Endothelial cell of umbilical vein (primary cell): ENCODE measurements at regions not wholly inside any gene's neighbourhood (a gene's known extent, or its start where the extent isn't known, plus 50 kb on each side); places are given as distances from the start of the nearest gene placed in this dataset.

Experiments
- BruUV-seq: library from RNA; stranded (reverse); fragments of 400-500 nt; replicated peaks from 2 replicates; lab custom pipeline; 2021; lab: Mats Ljungman, UMichigan
- CTCF ChIA-PET: fragments of 300-600, 350-600 bp; sonication (Branson Sonifier 250); formaldehyde crosslinking; loops from one replicate; lab custom pipeline; 2021; ENCODE audit warnings: antibody characterized with exemption, inconsistent platforms; lab: Charles Lee
- POLR2A ChIA-PET: fragments of 300-600, 350-600 bp; sonication (Branson Sonifier 250); formaldehyde crosslinking; loops from one replicate; lab custom pipeline; 2021; ENCODE audit warnings: antibody characterized with exemption, inconsistent platforms; lab: Charles Lee
- DNase-seq: peaks from one replicate; pipeline ENCODE4 v3.0.0-alpha.2; 2011; ENCODE audit warnings: low read depth, low spot score
- FAIRE-seq: peaks from 2 replicates; lab custom pipeline; 2011; peaks lifted over from hg19 to GRCh38; lab: Jason Lieb, UNC
- H2AFZ ChIP-seq: 2 replicates; pipeline ENCODE4 v1.6.0; 2012; ENCODE audit warnings: low read depth, low read length, control low read depth, inconsistent platforms
- H3K27ac ChIP-seq: 2 replicates; pipeline ENCODE4 v1.5.1; 2011; ENCODE audit warnings: low read depth, mild to moderate bottlenecking, control low read depth, low read length, moderate library complexity; ENCODE audit not compliant: insufficient read depth
- H3K27me3 ChIP-seq, 2 experiments: 2 replicates each; pipeline versions ENCODE4 v1.6.0 to v1.6.1; 2011; ENCODE audit warnings: low read length in 2 of 2, mixed read lengths in 1 of 2; ENCODE audit not compliant: control insufficient read depth in 2 of 2, insufficient read depth in 2 of 2
- H3K36me3 ChIP-seq, 2 experiments: 2 replicates in 1 of 2; 3 replicates in 1 of 2; pipeline ENCODE4 v1.5.1; 2011; ENCODE audit warnings: low read length in 2 of 2, mild to moderate bottlenecking in 1 of 2, moderate library complexity in 1 of 2; ENCODE audit not compliant: control insufficient read depth in 2 of 2, insufficient read depth in 2 of 2; ENCODE audit errors: extremely low read depth in 1 of 2
- H3K4me1 ChIP-seq: 3 replicates; pipeline ENCODE4 v1.5.1; 2011; ENCODE audit warnings: mild to moderate bottlenecking, low read length; ENCODE audit not compliant: control insufficient read depth, insufficient read depth; ENCODE audit errors: extremely low read depth
- H3K4me2 ChIP-seq: 2 replicates; pipeline ENCODE4 v1.6.1; 2011; ENCODE audit warnings: low read length, control low read depth, mixed read lengths; ENCODE audit not compliant: insufficient read depth
- H3K4me3 ChIP-seq, 3 experiments: fragments of 200-600 bp in 1 of 3; sonication (generic), shearing (Covaris generic) in 1 of 3; replicated peaks in 1 of 3; 2 replicates each; pipeline ENCODE4 v1.5.1; 2011 to 2016; ENCODE audit warnings: control low read depth in 3 of 3, low read length in 3 of 3, mild to moderate bottlenecking in 2 of 3, inconsistent platforms in 1 of 3, low read depth in 1 of 3, moderate library complexity in 1 of 3; ENCODE audit not compliant: insufficient read depth in 1 of 3
- H3K79me2 ChIP-seq: 2 replicates; pipeline ENCODE4 v1.6.0; 2012; ENCODE audit warnings: low read length, inconsistent platforms; ENCODE audit not compliant: control insufficient read depth, insufficient read depth
- H3K9ac ChIP-seq: replicated peaks from 2 replicates; pipeline ENCODE3; 2011; ENCODE audit warnings: low read length, control low read depth; ENCODE audit not compliant: insufficient read depth; ENCODE audit errors: extremely low read depth
- H3K9me1 ChIP-seq: replicated peaks from 3 replicates; pipeline ENCODE4 v1.6.0; 2011; ENCODE audit warnings: mild to moderate bottlenecking, low read length; ENCODE audit not compliant: control insufficient read depth, insufficient read depth; ENCODE audit errors: extremely low read depth
- H3K9me3 ChIP-seq: replicated peaks from 2 replicates; pipeline ENCODE4 v1.5.1; 2012; ENCODE audit warnings: low read length, inconsistent platforms; ENCODE audit not compliant: control insufficient read depth, insufficient read depth
- H4K20me1 ChIP-seq: replicated peaks from 2 replicates; pipeline ENCODE3; 2011; ENCODE audit warnings: mild to moderate bottlenecking, low read length; ENCODE audit not compliant: control insufficient read depth, insufficient read depth; ENCODE audit errors: extremely low read depth
- EZH2 ChIP-seq: IDR thresholded peaks from 2 replicates; pipeline ENCODE4 v1.6.1; 2012; ENCODE audit warnings: borderline replicate concordance, low read depth, mild to moderate bottlenecking, moderate library complexity, low read length, inconsistent platforms; ENCODE audit not compliant: severe bottlenecking
- FOS ChIP-seq: IDR thresholded peaks from 2 replicates; pipeline ENCODE4 v1.6.1; 2011; ENCODE audit warnings: mild to moderate bottlenecking, low read length, moderate library complexity, borderline replicate concordance; ENCODE audit not compliant: insufficient read depth
- GATA2 ChIP-seq: IDR thresholded peaks from 2 replicates; pipeline ENCODE4 v1.7.0; 2011; ENCODE audit warnings: low read depth, mild to moderate bottlenecking, moderate library complexity, mixed read lengths, low read length; ENCODE audit not compliant: insufficient read length, insufficient read depth
- JUN ChIP-seq: IDR thresholded peaks from 2 replicates; pipeline ENCODE4 v1.6.1; 2011; ENCODE audit warnings: borderline replicate concordance, low read depth; ENCODE audit not compliant: insufficient read length, insufficient read depth
- MAX ChIP-seq: IDR thresholded peaks from 2 replicates; pipeline ENCODE4 v1.6.1; 2011; ENCODE audit not compliant: insufficient read depth, insufficient read length
- MYC ChIP-seq: IDR thresholded peaks from one replicate; pipeline ENCODE4 v1.6.1; 2011; ENCODE audit warnings: mild to moderate bottlenecking, low read depth, low read length
- POLR2A ChIP-seq: IDR thresholded peaks from 2 replicates; pipeline ENCODE4 v1.6.1; 2012; ENCODE audit warnings: low read depth, mild to moderate bottlenecking, control low read depth, low read length
- POLR2AphosphoS5 ChIP-seq: IDR thresholded peaks from 2 replicates; pipeline ENCODE4 v1.6.1; 2012; ENCODE audit warnings: low read depth, mild to moderate bottlenecking, control low read depth, low read length, moderate library complexity; ENCODE audit not compliant: insufficient read depth
- dilution Hi-C: fragments of 300-500 bp; cut with MboI; formaldehyde crosslinking; loops from one replicate; pipeline ENCODE4 v1.15.0; 2019; ENCODE audit warnings: low sequenced_read_pairs; ENCODE audit not compliant: extremely low pct_ligation_motif_present
- intact Hi-C: fragments of 100-400 bp; cut with micrococcal nuclease; formaldehyde crosslinking; loops from one replicate; pipeline ENCODE4 v1.10.0; 2022
- TF ChIP-seq, protein P1 (sequence below), 2 donors: IDR thresholded peaks; 1 replicate in 1 of 2; 2 replicates in 1 of 2; pipeline ENCODE4 v1.5.1; 2011; ENCODE audit warnings: low read length in 2 of 2, mild to moderate bottlenecking in 2 of 2, moderate library complexity in 2 of 2, control low read depth in 1 of 2, inconsistent platforms in 1 of 2, low read depth in 1 of 2; ENCODE audit not compliant: insufficient read depth in 1 of 2; ENCODE audit errors: extremely low read depth in 1 of 2

GRCh38 chr2:240346753-240347372 is 88.6 kb upstream of the GPC1 start:
- FAIRE-seq (no peak), DNase-seq (no peak)
- Histone ChIP-seq H3K27ac (no peak overlapping the region), H3K36me3 (no peaks in the 10 kb centered on the region), H3K4me1 (no peaks in the 10 kb centered on the region), H3K9me1 (no peaks in the 10 kb centered on the region), H4K20me1 (no peaks in the 10 kb centered on the region), H3K4me2 (no peak overlapping the region), H3K79me2 (no peaks in the 10 kb centered on the region), H3K9ac (no peak overlapping the region), H2AFZ (no peak overlapping the region), H3K9me3 (no peaks in the 10 kb centered on the region), H3K27me3 (no peaks in the 10 kb centered on the region), H3K4me3 (no peak overlapping the region)
- intact Hi-C loops, result loop anchor here (5.0 kb wide), 1 partner anchor 1005 kb away; no protein-coding TSS in a partner anchor
- BruUV-seq, result no TSS peak
- TF ChIP-seq GATA2 (no peak), MAX (no peak), EZH2 (no peak), MYC (no peak), POLR2AphosphoS5 (no peak), JUN (no peak), FOS (no peak), POLR2A (no peak)
- TF ChIP-seq, protein P1, sequence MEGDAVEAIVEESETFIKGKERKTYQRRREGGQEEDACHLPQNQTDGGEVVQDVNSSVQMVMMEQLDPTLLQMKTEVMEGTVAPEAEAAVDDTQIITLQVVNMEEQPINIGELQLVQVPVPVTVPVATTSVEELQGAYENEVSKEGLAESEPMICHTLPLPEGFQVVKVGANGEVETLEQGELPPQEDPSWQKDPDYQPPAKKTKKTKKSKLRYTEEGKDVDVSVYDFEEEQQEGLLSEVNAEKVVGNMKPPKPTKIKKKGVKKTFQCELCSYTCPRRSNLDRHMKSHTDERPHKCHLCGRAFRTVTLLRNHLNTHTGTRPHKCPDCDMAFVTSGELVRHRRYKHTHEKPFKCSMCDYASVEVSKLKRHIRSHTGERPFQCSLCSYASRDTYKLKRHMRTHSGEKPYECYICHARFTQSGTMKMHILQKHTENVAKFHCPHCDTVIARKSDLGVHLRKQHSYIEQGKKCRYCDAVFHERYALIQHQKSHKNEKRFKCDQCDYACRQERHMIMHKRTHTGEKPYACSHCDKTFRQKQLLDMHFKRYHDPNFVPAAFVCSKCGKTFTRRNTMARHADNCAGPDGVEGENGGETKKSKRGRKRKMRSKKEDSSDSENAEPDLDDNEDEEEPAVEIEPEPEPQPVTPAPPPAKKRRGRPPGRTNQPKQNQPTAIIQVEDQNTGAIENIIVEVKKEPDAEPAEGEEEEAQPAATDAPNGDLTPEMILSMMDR (IDR thresholded peaks at IDR 0.05; ENCODE audit: extremely low read depth in 1 of 2, insufficient read depth in 1 of 2, low read depth in 1 of 2, low read length in 2 of 2), result no peak
- dilution Hi-C loops, result no loop called here
- POLR2A ChIA-PET, result no interaction called here
- CTCF ChIA-PET, result no interaction called here
